ENCODE measurements at regions not wholly inside any gene's neighbourhood (a gene's known extent, or its start where the extent isn't known, plus 50 kb on each side); places are given as distances from the start of the nearest gene placed in this dataset.

DNA sequence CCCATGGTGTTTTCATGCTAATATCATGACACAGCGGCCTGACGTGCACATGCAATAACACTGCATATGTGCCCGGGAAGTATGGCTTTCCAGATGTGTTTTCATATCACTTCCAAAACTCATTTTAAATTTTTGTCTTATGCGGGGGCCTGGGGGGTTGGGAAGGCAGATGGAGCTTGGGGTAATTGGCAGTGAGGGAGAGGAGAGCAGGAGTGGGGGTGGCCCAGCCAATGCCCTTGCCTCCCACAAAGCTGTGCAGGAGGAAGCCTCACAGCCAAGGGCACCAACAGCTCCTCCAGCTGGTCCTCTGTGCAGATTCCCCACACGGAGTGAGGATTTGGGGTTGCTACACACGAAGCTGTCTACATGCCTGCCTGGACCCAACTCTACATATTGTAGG is 805.2 kb downstream of the GALR1 start:
- no peak for DNase-seq (ENCODE audit: low read depth)
- Histone ChIP-seq H3K27me3 (ENCODE audit: control insufficient read depth, insufficient read depth, low read length) (no peaks in the 10 kb centered on the region), H3K4me3 (ENCODE audit: low read depth, low read length) (no peak overlapping the region), H3K36me3 (ENCODE audit: control insufficient read depth, insufficient read depth, low read length) (no peaks in the 10 kb centered on the region)
- TF ChIP-seq, protein P1, sequence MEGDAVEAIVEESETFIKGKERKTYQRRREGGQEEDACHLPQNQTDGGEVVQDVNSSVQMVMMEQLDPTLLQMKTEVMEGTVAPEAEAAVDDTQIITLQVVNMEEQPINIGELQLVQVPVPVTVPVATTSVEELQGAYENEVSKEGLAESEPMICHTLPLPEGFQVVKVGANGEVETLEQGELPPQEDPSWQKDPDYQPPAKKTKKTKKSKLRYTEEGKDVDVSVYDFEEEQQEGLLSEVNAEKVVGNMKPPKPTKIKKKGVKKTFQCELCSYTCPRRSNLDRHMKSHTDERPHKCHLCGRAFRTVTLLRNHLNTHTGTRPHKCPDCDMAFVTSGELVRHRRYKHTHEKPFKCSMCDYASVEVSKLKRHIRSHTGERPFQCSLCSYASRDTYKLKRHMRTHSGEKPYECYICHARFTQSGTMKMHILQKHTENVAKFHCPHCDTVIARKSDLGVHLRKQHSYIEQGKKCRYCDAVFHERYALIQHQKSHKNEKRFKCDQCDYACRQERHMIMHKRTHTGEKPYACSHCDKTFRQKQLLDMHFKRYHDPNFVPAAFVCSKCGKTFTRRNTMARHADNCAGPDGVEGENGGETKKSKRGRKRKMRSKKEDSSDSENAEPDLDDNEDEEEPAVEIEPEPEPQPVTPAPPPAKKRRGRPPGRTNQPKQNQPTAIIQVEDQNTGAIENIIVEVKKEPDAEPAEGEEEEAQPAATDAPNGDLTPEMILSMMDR (IDR thresholded peaks at IDR 0.05; ENCODE audit: insufficient read depth, low read length, poor library complexity, severe bottlenecking), result no peak

DNA sequence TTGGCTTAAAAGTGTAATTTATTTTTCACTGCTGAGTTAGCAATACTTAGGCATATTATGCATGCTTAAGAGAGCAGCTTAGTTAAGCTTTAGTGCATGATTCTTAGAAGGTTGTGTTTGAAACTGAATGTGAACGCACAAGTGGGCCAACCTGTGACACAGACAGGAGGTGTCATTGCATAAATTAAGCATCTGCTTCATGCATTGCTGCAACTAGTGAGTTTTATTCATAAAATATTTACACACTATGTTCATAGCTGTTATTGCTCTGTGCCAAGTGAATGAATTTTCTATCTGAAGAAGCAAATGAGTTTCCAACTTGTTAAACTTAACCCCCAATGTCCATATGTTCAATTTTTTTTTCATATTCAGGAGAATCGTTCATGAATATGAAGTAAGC is 806.4 kb downstream of the GALR1 start:
- TF ChIP-seq, protein P1 (IDR thresholded peaks at IDR 0.05; ENCODE audit: insufficient read depth, low read length, poor library complexity, severe bottlenecking), result no peak
- Histone ChIP-seq H3K36me3 (ENCODE audit: control insufficient read depth, insufficient read depth, low read length) (no peaks in the 10 kb centered on the region), H3K27me3 (ENCODE audit: control insufficient read depth, insufficient read depth, low read length) (no peaks in the 10 kb centered on the region), H3K4me3 (ENCODE audit: low read depth, low read length) (no peak overlapping the region)
- no peak for DNase-seq (ENCODE audit: low read depth)

DNA sequence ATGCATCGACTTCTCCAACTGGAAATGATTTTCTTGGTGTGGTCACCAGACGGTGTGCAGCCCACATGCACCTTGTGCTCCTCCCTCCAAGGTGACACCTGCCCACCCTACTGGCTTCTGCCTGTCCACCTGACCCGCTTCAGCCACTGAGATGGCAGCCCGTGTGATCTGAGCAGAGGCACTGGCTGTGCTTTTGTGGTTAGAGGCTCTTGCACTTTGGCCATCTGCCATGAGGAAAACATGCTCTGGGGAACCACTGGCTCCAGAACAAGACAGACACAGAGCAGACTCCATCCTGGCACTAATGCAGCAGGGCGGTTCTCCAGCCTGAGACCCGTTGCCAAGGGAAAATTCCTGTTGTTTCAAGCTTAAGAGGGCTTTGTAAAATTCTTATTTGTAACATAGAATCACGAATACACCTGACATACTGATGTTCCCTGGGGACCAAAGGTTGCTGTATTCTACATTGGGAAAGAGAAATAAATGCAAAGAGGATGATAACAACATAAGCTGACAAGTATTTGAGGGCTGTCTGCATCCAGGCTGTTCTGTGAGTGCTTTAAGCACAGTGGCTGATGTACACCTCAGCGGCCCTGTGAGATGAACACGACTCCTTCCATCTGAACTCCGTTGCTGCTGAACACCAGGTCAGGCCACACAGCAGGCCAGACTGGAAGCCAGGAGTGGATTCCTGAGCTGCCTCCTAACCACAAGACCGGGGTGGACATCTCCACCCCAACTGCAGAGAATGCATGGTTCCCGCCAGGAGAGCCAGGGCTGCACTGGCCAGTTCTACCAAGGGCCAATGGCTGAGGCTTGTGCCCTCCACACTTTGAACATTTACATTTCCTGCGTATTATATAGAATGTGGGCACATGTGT is 820.4 kb downstream of the GALR1 start:
- no peak overlapping the region for H3K4me3 ChIP-seq (ENCODE audit: low read depth, low read length)
- no peaks in the 10 kb centered on the region for H3K36me3 ChIP-seq (ENCODE audit: control insufficient read depth, insufficient read depth, low read length)
- no peak for DNase-seq (ENCODE audit: low read depth)
- peaks cover 4% of the 10 kb centered on the region for H3K27me3 ChIP-seq (ENCODE audit: control insufficient read depth, insufficient read depth, low read length)
- TF ChIP-seq, protein P1 (IDR thresholded peaks at IDR 0.05; ENCODE audit: insufficient read depth, low read length, poor library complexity, severe bottlenecking), result no peak

DNA sequence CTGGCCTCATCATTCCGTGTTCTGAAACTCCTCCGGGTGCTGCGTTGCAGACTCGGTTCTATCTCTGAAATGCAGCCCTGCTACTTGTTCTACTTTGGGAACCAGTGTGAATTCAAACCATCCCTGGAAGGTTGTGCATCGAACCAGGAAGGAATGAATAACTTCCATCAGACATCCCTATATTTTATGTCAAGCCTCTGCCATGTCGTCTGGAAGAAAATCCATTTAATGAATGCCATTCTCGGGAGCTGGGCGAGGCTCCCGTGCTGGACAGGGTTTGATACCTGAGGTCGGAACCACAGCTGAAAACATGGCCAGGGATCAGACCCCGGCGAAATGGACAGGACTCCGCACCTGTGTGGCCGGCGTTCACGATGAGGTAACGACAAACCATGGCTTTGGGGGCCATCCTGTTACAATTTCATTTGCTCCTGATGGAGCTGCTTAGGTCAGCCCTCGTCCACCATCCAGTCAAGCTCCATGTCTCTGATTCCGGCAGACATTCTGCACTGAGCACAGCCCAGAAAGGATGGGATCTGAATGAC is 821.6 kb downstream of the GALR1 start:
- DNase-seq (ENCODE audit: low read depth), result no peak
- H3K4me3 ChIP-seq (ENCODE audit: low read depth, low read length), result no peak overlapping the region
- TF ChIP-seq, protein P1 (IDR thresholded peaks at IDR 0.05; ENCODE audit: insufficient read depth, low read length, poor library complexity, severe bottlenecking), result no peak
- H3K27me3 ChIP-seq (ENCODE audit: control insufficient read depth, insufficient read depth, low read length), result peaks cover 4% of the 10 kb centered on the region
- no peaks in the 10 kb centered on the region for H3K36me3 ChIP-seq (ENCODE audit: control insufficient read depth, insufficient read depth, low read length)

DNA sequence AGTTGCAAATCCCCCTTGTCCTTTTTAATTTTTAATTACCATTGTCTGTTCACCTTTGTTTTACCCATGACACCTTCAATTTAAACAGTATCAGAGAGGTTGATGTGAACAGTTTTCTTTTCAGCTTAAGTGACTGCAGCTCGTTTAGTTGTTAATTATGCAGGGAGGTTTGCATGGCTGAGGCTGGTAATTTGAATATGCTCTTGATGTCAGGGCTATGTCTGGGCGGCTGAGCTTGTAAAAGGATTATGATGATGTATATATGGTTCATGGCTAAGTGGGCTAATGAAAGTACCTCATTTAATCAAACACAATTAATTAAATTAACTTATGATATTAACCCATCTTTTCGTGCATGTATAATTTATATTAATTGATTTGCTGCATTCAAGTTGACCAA is 822.1 kb downstream of the GALR1 start:
- no peak overlapping the region for H3K4me3 ChIP-seq (ENCODE audit: low read depth, low read length)
- no peaks in the 10 kb centered on the region for H3K36me3 ChIP-seq (ENCODE audit: control insufficient read depth, insufficient read depth, low read length)
- TF ChIP-seq, protein P1 (IDR thresholded peaks at IDR 0.05; ENCODE audit: insufficient read depth, low read length, poor library complexity, severe bottlenecking), result no peak
- peaks cover 4% of the 10 kb centered on the region for H3K27me3 ChIP-seq (ENCODE audit: control insufficient read depth, insufficient read depth, low read length)
- no peak for DNase-seq (ENCODE audit: low read depth)
